ENCODE measurements at regions not wholly inside any gene's neighbourhood (a gene's known extent, or its start where the extent isn't known, plus 50 kb on each side); places are given as distances from the start of the nearest gene placed in this dataset.

GRCh38 chr14:58769771-58770170, 132.0 kb downstream of the DACT1 start:
- ATAC-seq (ENCODE audit: low read depth) = no peak
- H3K9me3 Mint-ChIP-seq (ENCODE audit: insufficient read depth) = no peaks in the 10 kb centered on the region
- Histone ChIP-seq H3K9ac (ENCODE audit: low read length) (no peak overlapping the region), H4K20me1 (ENCODE audit: control insufficient read depth, insufficient read depth, low read length, poor library complexity, severe bottlenecking) (no peaks in the 10 kb centered on the region), H3K4me3 (ENCODE audit: control extremely low read depth in 1 of 5, extremely low read depth in 1 of 5, insufficient read depth in 1 of 5, low read depth in 2 of 5, low read length in 4 of 5) (no peak overlapping the region), H3K27me3 (replicated peaks in 1 of 4; ENCODE audit: control extremely low read depth in 1 of 4, control insufficient read depth in 3 of 4, insufficient read depth in 4 of 4, low read length in 3 of 4) (no peaks in the 10 kb centered on the region), H3K79me2 (ENCODE audit: control insufficient read depth, insufficient read depth, low read length) (no peaks in the 10 kb centered on the region), H2AFZ (ENCODE audit: insufficient read depth, low read depth, low read length, poor library complexity, severe bottlenecking) (no peak overlapping the region), H3K36me3 (replicated peaks in 1 of 2; ENCODE audit: control extremely low read depth in 1 of 2, control insufficient read depth in 1 of 2, extremely low read depth in 1 of 2, insufficient read depth in 2 of 2, low read length in 1 of 2) (no peaks in the 10 kb centered on the region), H3K4me1 (ENCODE audit: control insufficient read depth in 2 of 2, insufficient read depth in 2 of 2, low read length in 2 of 2) (no peaks in the 10 kb centered on the region), H3K4me2 (replicated peaks; ENCODE audit: low read depth, low read length, poor library complexity, severe bottlenecking) (no peak overlapping the region), H3K9me3 (ENCODE audit: control extremely low read depth in 1 of 3, control insufficient read depth in 2 of 3, insufficient read depth in 1 of 3, low read length in 2 of 3) (no peaks in the 10 kb centered on the region), H3K27ac (ENCODE audit: low read length in 2 of 2) (no peak overlapping the region)
- H3K27me3 Mint-ChIP-seq = no peaks in the 10 kb centered on the region
- intact Hi-C loops (cut with micrococcal nuclease) = no loop called here
- ChIA-PET POLR2A (no interaction called here), CTCF (no interaction called here)
- H3K27ac Mint-ChIP-seq = no peak overlapping the region
- DNase-seq = no peak
- H3K4me3 Mint-ChIP-seq = no peak overlapping the region
- TF ChIP-seq EZH2 (IDR thresholded peaks at IDR 0.05; ENCODE audit: borderline replicate concordance, insufficient read depth, low read depth, low read length, poor library complexity, severe bottlenecking) = no peak
- no peak for TF ChIP-seq CTCF (IDR thresholded peaks at IDR 0.05)
- no peaks in the 10 kb centered on the region for H3K4me1 Mint-ChIP-seq
- WGBS (ENCODE audit: insufficient coverage) = no CpG with 5 or more reads among the region's 2 CpGs

- TF ChIP-seq CTCF (IDR thresholded peaks at IDR 0.05) = no peak
- TF ChIP-seq EZH2 (IDR thresholded peaks at IDR 0.05; ENCODE audit: borderline replicate concordance, insufficient read depth, low read depth, low read length, poor library complexity, severe bottlenecking) = no peak
- DNase-seq (no peak), ATAC-seq (ENCODE audit: low read depth) (no peak)
- H3K27me3 ChIP-seq (replicated peaks in 1 of 4; ENCODE audit: control extremely low read depth in 1 of 4, control insufficient read depth in 3 of 4, insufficient read depth in 4 of 4, low read length in 3 of 4) = no peaks in the 10 kb centered on the region
- H3K27ac ChIP-seq (ENCODE audit: low read length in 2 of 2) = no peak overlapping the region
- H3K27ac Mint-ChIP-seq = no peak overlapping the region
- H3K9me3 ChIP-seq (ENCODE audit: control extremely low read depth in 1 of 3, control insufficient read depth in 2 of 3, insufficient read depth in 1 of 3, low read length in 2 of 3) = no peaks in the 10 kb centered on the region
- no peaks in the 10 kb centered on the region for H3K4me1 Mint-ChIP-seq
- no peaks in the 10 kb centered on the region for H3K4me1 ChIP-seq (ENCODE audit: control insufficient read depth in 2 of 2, insufficient read depth in 2 of 2, low read length in 2 of 2)
- no peaks in the 10 kb centered on the region for H3K79me2 ChIP-seq (ENCODE audit: control insufficient read depth, insufficient read depth, low read length)
- no peak overlapping the region for H3K4me3 ChIP-seq (ENCODE audit: control extremely low read depth in 1 of 5, extremely low read depth in 1 of 5, insufficient read depth in 1 of 5, low read depth in 2 of 5, low read length in 4 of 5)
- H3K27me3 Mint-ChIP-seq = no peaks in the 10 kb centered on the region
- H3K4me2 ChIP-seq (replicated peaks; ENCODE audit: low read depth, low read length, poor library complexity, severe bottlenecking) = no peak overlapping the region
- H3K9me3 Mint-ChIP-seq (ENCODE audit: insufficient read depth) = no peaks in the 10 kb centered on the region
- no peak overlapping the region for H3K4me3 Mint-ChIP-seq
- H4K20me1 ChIP-seq (ENCODE audit: control insufficient read depth, insufficient read depth, low read length, poor library complexity, severe bottlenecking) = no peaks in the 10 kb centered on the region
- intact Hi-C loops (cut with micrococcal nuclease) = no loop called here
- H3K36me3 ChIP-seq (replicated peaks in 1 of 2; ENCODE audit: control extremely low read depth in 1 of 2, control insufficient read depth in 1 of 2, extremely low read depth in 1 of 2, insufficient read depth in 2 of 2, low read length in 1 of 2) = no peaks in the 10 kb centered on the region
- CTCF ChIA-PET = no interaction called here
- POLR2A ChIA-PET = no interaction called here
- no peak overlapping the region for H2AFZ ChIP-seq (ENCODE audit: insufficient read depth, low read depth, low read length, poor library complexity, severe bottlenecking)
- H3K9ac ChIP-seq (ENCODE audit: low read length) = no peak overlapping the region
Measured at GRCh38 chr14:58770491-58770982, 132.8 kb downstream of the DACT1 start.

All from B cell (primary cell).